Activated naive CD8-positive, alpha-beta T cell treated with anti-CD3 and anti-CD28 coated beads, Interleukin-2, amount 10 ng/mL, durations not matched to agents 7 days and 5 days (primary cell): ENCODE measurements at regions not wholly inside any gene's neighbourhood (a gene's known extent, or its start where the extent isn't known, plus 50 kb on each side); places are given as distances from the start of the nearest gene placed in this dataset.
"Not testable (repeated sequence)": the region's sequence is repeated elsewhere in the genome, so short reads cannot be mapped to it uniquely, and the experiment has no call there.

Experiments used
- ATAC-seq: fragments of 150-1000 bp; cut with Tn5 transposase; one replicate; pipeline ENCODE4 v1.10.0; 2021; ENCODE audit warnings: low read depth, moderate library complexity
- POLR2A ChIA-PET: fragments of 350-600 bp; sonication (Branson Sonifier 250); formaldehyde crosslinking; loops from one replicate; lab custom pipeline; 2021; ENCODE audit warnings: antibody characterized with exemption; lab: Charles Lee
- DNase-seq: peaks from one replicate; pipeline ENCODE4 v3.0.0; 2021
- H3K27ac Mint-ChIP-seq: one replicate; pipeline ENCODE4 v1.8.0; 2022; ENCODE audit warnings: mild to moderate bottlenecking, mixed read lengths
- H3K27me3 Mint-ChIP-seq: one replicate; pipeline ENCODE4 v1.8.0; 2022; ENCODE audit warnings: mild to moderate bottlenecking, moderate library complexity, mixed read lengths
- H3K36me3 Mint-ChIP-seq: one replicate; pipeline ENCODE4 v1.8.0; 2021; ENCODE audit warnings: mild to moderate bottlenecking, mixed read lengths
- H3K4me1 Mint-ChIP-seq: one replicate; pipeline ENCODE4 v1.8.0; 2021; ENCODE audit warnings: mixed read lengths
- H3K4me3 Mint-ChIP-seq: one replicate; pipeline ENCODE4 v1.8.0; 2022; ENCODE audit warnings: mild to moderate bottlenecking, moderate library complexity, mixed read lengths
- H3K9me3 Mint-ChIP-seq: one replicate; pipeline ENCODE4 v1.8.0; 2021; ENCODE audit warnings: mixed read lengths

- ATAC-seq (no peak), DNase-seq (no peak)
- Mint-ChIP-seq H3K27me3 (no peaks in the 10 kb centered on the region), H3K4me3 (no peak overlapping the region), H3K9me3 (no peaks in the 10 kb centered on the region), H3K27ac (no peak overlapping the region), H3K4me1 (no peaks in the 10 kb centered on the region), H3K36me3 (no peaks in the 10 kb centered on the region)
- POLR2A ChIA-PET = no interaction called here
Measured at GRCh38 chr4:64766565-64766964, 357.3 kb upstream of the TECRL start.

- no peak for DNase-seq
- ATAC-seq = no peak
Measured at GRCh38 chr4:64756016-64756415, 346.8 kb upstream of the TECRL start.

GRCh38 chr4:64747919-64748715, 338.9 kb upstream of the TECRL start:
- POLR2A ChIA-PET = no interaction called here
- H3K9me3 Mint-ChIP-seq = peaks cover 4% of the 10 kb centered on the region
- H3K4me1 Mint-ChIP-seq = no peaks in the 10 kb centered on the region
- ATAC-seq (no peak), DNase-seq (no peak)
- H3K4me3 Mint-ChIP-seq = no peak overlapping the region
- H3K27ac Mint-ChIP-seq = no peak overlapping the region
- H3K36me3 Mint-ChIP-seq = no peaks in the 10 kb centered on the region
- no peaks in the 10 kb centered on the region for H3K27me3 Mint-ChIP-seq

More at GRCh38 chr4:64756016-64756415, 346.8 kb upstream of the TECRL start:
- Mint-ChIP-seq H3K4me1 (no peaks in the 10 kb centered on the region), H3K9me3 (no peaks in the 10 kb centered on the region), H3K36me3 (no peaks in the 10 kb centered on the region), H3K27me3 (no peaks in the 10 kb centered on the region), H3K27ac (no peak overlapping the region), H3K4me3 (no peak overlapping the region)
- POLR2A ChIA-PET = no interaction called here

- no peaks in the 10 kb centered on the region for H3K36me3 Mint-ChIP-seq
- H3K27ac Mint-ChIP-seq = no peak overlapping the region
- no peaks in the 10 kb centered on the region for H3K27me3 Mint-ChIP-seq
- H3K4me3 Mint-ChIP-seq = no peak overlapping the region
- no peak for ATAC-seq
- peaks cover 1% of the 10 kb centered on the region for H3K9me3 Mint-ChIP-seq
- no peaks in the 10 kb centered on the region for H3K4me1 Mint-ChIP-seq
- DNase-seq = no peak
- POLR2A ChIA-PET = no interaction called here
Measured at GRCh38 chr4:64738240-64738639, 329.0 kb upstream of the TECRL start.

- H3K27ac Mint-ChIP-seq, H3K36me3 Mint-ChIP-seq, H3K4me1 Mint-ChIP-seq, H3K4me3 Mint-ChIP-seq, H3K27me3 Mint-ChIP-seq, DNase-seq, ATAC-seq, POLR2A ChIA-PET, H3K9me3 Mint-ChIP-seq: not testable (repeated sequence)
Measured at GRCh38 chr4:64737854-64738138, 328.5 kb upstream of the TECRL start.

GRCh38 chr4:64737026-64737853, 328.0 kb upstream of the TECRL start:
- Mint-ChIP-seq H3K4me3 (no peak overlapping the region), H3K9me3 (peaks cover 3% of the 10 kb centered on the region), H3K27me3 (no peaks in the 10 kb centered on the region), H3K4me1 (no peaks in the 10 kb centered on the region), H3K36me3 (no peaks in the 10 kb centered on the region), H3K27ac (no peak overlapping the region)
- ATAC-seq (no peak), DNase-seq (no peak)
- POLR2A ChIA-PET = no interaction called here

- H3K27ac Mint-ChIP-seq = no peak overlapping the region
- no peaks in the 10 kb centered on the region for H3K27me3 Mint-ChIP-seq
- no peaks in the 10 kb centered on the region for H3K4me1 Mint-ChIP-seq
- H3K9me3 Mint-ChIP-seq = peaks cover 3% of the 10 kb centered on the region
- DNase-seq (no peak), ATAC-seq (no peak)
- H3K4me3 Mint-ChIP-seq = no peak overlapping the region
- H3K36me3 Mint-ChIP-seq = no peaks in the 10 kb centered on the region
- POLR2A ChIA-PET = no interaction called here
Measured at GRCh38 chr4:64729561-64729960, 320.3 kb upstream of the TECRL start.

GRCh38 chr4:64727960-64728359, 318.7 kb upstream of the TECRL start:
- POLR2A ChIA-PET = no interaction called here
- Mint-ChIP-seq H3K9me3 (peaks cover 3% of the 10 kb centered on the region), H3K27ac (no peak overlapping the region), H3K27me3 (no peaks in the 10 kb centered on the region), H3K4me3 (no peak overlapping the region), H3K36me3 (no peaks in the 10 kb centered on the region), H3K4me1 (no peaks in the 10 kb centered on the region)
- ATAC-seq (no peak), DNase-seq (no peak)

GRCh38 chr4:64727391-64727790, 318.1 kb upstream of the TECRL start:
- H3K4me3 Mint-ChIP-seq, H3K27ac Mint-ChIP-seq, H3K4me1 Mint-ChIP-seq, H3K9me3 Mint-ChIP-seq, ATAC-seq, H3K36me3 Mint-ChIP-seq, DNase-seq, H3K27me3 Mint-ChIP-seq, POLR2A ChIA-PET: not testable (repeated sequence)

- ATAC-seq = no peak
- no peaks in the 10 kb centered on the region for H3K27me3 Mint-ChIP-seq
Measured at GRCh38 chr4:64724689-64725088, 315.4 kb upstream of the TECRL start.

GRCh38 chr4:64721106-64721505, 311.9 kb upstream of the TECRL start:
- no peak overlapping the region for H3K4me3 Mint-ChIP-seq
- H3K27me3 Mint-ChIP-seq = no peaks in the 10 kb centered on the region
- ATAC-seq (no peak), DNase-seq (no peak)
- no peaks in the 10 kb centered on the region for H3K9me3 Mint-ChIP-seq
- no peak overlapping the region for H3K27ac Mint-ChIP-seq
- no peaks in the 10 kb centered on the region for H3K4me1 Mint-ChIP-seq
- no peaks in the 10 kb centered on the region for H3K36me3 Mint-ChIP-seq
- POLR2A ChIA-PET = no interaction called here

More at GRCh38 chr4:64724689-64725088, 315.4 kb upstream of the TECRL start:
- Mint-ChIP-seq H3K27ac (no peak overlapping the region), H3K4me3 (no peak overlapping the region), H3K4me1 (no peaks in the 10 kb centered on the region), H3K9me3 (no peaks in the 10 kb centered on the region), H3K36me3 (no peaks in the 10 kb centered on the region)
- POLR2A ChIA-PET = no interaction called here
- DNase-seq = no peak

GRCh38 chr4:64718091-64718490, 308.8 kb upstream of the TECRL start:
- Mint-ChIP-seq H3K36me3 (no peaks in the 10 kb centered on the region), H3K27me3 (no peaks in the 10 kb centered on the region), H3K4me3 (no peak overlapping the region), H3K27ac (no peak overlapping the region), H3K4me1 (no peaks in the 10 kb centered on the region), H3K9me3 (no peaks in the 10 kb centered on the region)
- POLR2A ChIA-PET = no interaction called here
- DNase-seq = no peak
- ATAC-seq = no peak

- ATAC-seq = no peak
Measured at GRCh38 chr4:64715741-64716140, 306.5 kb upstream of the TECRL start.

GRCh38 chr4:64713256-64713840, 304.1 kb upstream of the TECRL start:
- no peak overlapping the region for H3K27ac Mint-ChIP-seq
- DNase-seq (no peak), ATAC-seq (no peak)
- no peaks in the 10 kb centered on the region for H3K4me1 Mint-ChIP-seq
- POLR2A ChIA-PET = no interaction called here
- no peaks in the 10 kb centered on the region for H3K9me3 Mint-ChIP-seq
- H3K27me3 Mint-ChIP-seq = no peaks in the 10 kb centered on the region
- H3K4me3 Mint-ChIP-seq = no peak overlapping the region
- H3K36me3 Mint-ChIP-seq = no peaks in the 10 kb centered on the region

More at GRCh38 chr4:64715741-64716140, 306.5 kb upstream of the TECRL start:
- H3K9me3 Mint-ChIP-seq = no peaks in the 10 kb centered on the region
- no peaks in the 10 kb centered on the region for H3K4me1 Mint-ChIP-seq
- H3K27ac Mint-ChIP-seq = no peak overlapping the region
- H3K36me3 Mint-ChIP-seq = no peaks in the 10 kb centered on the region
- no peak for DNase-seq
- no peaks in the 10 kb centered on the region for H3K27me3 Mint-ChIP-seq
- POLR2A ChIA-PET = no interaction called here
- no peak overlapping the region for H3K4me3 Mint-ChIP-seq
